GM12865 (cell line): ENCODE measurements at regions not wholly inside any gene's neighbourhood (a gene's known extent, or its start where the extent isn't known, plus 50 kb on each side); places are given as distances from the start of the nearest gene placed in this dataset.

Source experiments
- DNase-seq: peaks from one replicate; pipeline ENCODE4 v3.0.0; 2010; ENCODE audit warnings: low read depth
- H3K4me3 ChIP-seq: 2 replicates; pipeline ENCODE4 v1.5.1; 2011; ENCODE audit warnings: mild to moderate bottlenecking, low read depth, low read length, control low read depth
- TF ChIP-seq, protein P1 (sequence below): IDR thresholded peaks from 2 replicates; pipeline ENCODE4 v1.5.1; 2011; ENCODE audit warnings: low read length, control low read depth, low read depth, inconsistent platforms; ENCODE audit not compliant: insufficient read depth; ENCODE audit errors: missing control alignments

- DNase-seq: no peak
- H3K4me3 ChIP-seq: no peak overlapping the region
- TF ChIP-seq, protein P1, sequence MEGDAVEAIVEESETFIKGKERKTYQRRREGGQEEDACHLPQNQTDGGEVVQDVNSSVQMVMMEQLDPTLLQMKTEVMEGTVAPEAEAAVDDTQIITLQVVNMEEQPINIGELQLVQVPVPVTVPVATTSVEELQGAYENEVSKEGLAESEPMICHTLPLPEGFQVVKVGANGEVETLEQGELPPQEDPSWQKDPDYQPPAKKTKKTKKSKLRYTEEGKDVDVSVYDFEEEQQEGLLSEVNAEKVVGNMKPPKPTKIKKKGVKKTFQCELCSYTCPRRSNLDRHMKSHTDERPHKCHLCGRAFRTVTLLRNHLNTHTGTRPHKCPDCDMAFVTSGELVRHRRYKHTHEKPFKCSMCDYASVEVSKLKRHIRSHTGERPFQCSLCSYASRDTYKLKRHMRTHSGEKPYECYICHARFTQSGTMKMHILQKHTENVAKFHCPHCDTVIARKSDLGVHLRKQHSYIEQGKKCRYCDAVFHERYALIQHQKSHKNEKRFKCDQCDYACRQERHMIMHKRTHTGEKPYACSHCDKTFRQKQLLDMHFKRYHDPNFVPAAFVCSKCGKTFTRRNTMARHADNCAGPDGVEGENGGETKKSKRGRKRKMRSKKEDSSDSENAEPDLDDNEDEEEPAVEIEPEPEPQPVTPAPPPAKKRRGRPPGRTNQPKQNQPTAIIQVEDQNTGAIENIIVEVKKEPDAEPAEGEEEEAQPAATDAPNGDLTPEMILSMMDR: no peak
Observed at GRCh38 chr9:87213948-87214347, 266.6 kb upstream of the GAS1 start.

GRCh38 chr9:87214991-87215390 is 267.7 kb upstream of the GAS1 start:
- no peak overlapping the region for H3K4me3 ChIP-seq
- no peak for DNase-seq
- TF ChIP-seq, protein P1: no peak

- no peak for DNase-seq
- TF ChIP-seq, protein P1: no peak
Observed at GRCh38 chr9:87216036-87216435, 268.7 kb upstream of the GAS1 start.

GRCh38 chr9:87216897-87217455 is 269.7 kb upstream of the GAS1 start:
- no peak for DNase-seq
- no peak overlapping the region for H3K4me3 ChIP-seq
- TF ChIP-seq, protein P1: no peak

More at GRCh38 chr9:87216036-87216435, 268.7 kb upstream of the GAS1 start:
- H3K4me3 ChIP-seq: no peak overlapping the region

GRCh38 chr9:87223392-87224246 is 274.0 kb upstream of the DAPK1 start:
- H3K4me3 ChIP-seq: no peak overlapping the region
- no peak for DNase-seq
- TF ChIP-seq, protein P1: no peak

GRCh38 chr9:87226896-87227295 is 270.8 kb upstream of the DAPK1 start:
- TF ChIP-seq, protein P1: no peak
- no peak overlapping the region for H3K4me3 ChIP-seq
- no peak for DNase-seq

- no peak for DNase-seq
- TF ChIP-seq, protein P1: no peak
- H3K4me3 ChIP-seq: no peak overlapping the region
Observed at GRCh38 chr9:87227456-87227855, 270.2 kb upstream of the DAPK1 start.
